H9 (cell line): ENCODE measurements at regions not wholly inside any gene's neighbourhood (a gene's known extent, or its start where the extent isn't known, plus 50 kb on each side); places are given as distances from the start of the nearest gene placed in this dataset.

ENCODE experiments used
- DNase-seq: peaks from one replicate; pipeline ENCODE4 v3.0.0-alpha.2; 2017
- H2AFZ ChIP-seq: one replicate; pipeline ENCODE4 v1.6.1; 2013; ENCODE audit warnings: mild to moderate bottlenecking, low read length, control low read depth, moderate library complexity
- H2AK5ac ChIP-seq: 2 replicates; pipeline ENCODE4 v1.6.1; 2013; ENCODE audit warnings: low read length, control low read depth, mixed read lengths; ENCODE audit not compliant: insufficient read length
- H2BK120ac ChIP-seq: one replicate; pipeline ENCODE4 v1.6.1; 2013; ENCODE audit warnings: low read depth, mild to moderate bottlenecking, low read length, control low read depth, inconsistent platforms; ENCODE audit not compliant: poor library complexity, severe bottlenecking
- H2BK12ac ChIP-seq: 2 replicates; pipeline ENCODE4 v1.6.1; 2013; ENCODE audit warnings: low read length, control low read depth, mixed read lengths, low read depth; ENCODE audit not compliant: insufficient read length
- H2BK15ac ChIP-seq: 2 replicates; pipeline ENCODE4 v1.6.1; 2013; ENCODE audit warnings: low read depth, low read length, control low read depth
- H2BK20ac ChIP-seq: one replicate; pipeline ENCODE4 v1.6.1; 2013; ENCODE audit warnings: low read depth, mild to moderate bottlenecking, low read length, control low read depth, inconsistent platforms; ENCODE audit not compliant: poor library complexity, severe bottlenecking
- H2BK5ac ChIP-seq: 2 replicates; pipeline ENCODE4 v1.6.1; 2013; ENCODE audit warnings: low read length, control low read depth, mixed read lengths; ENCODE audit not compliant: insufficient read length
- H3K14ac ChIP-seq: 2 replicates; pipeline ENCODE4 v1.6.1; 2013; ENCODE audit warnings: low read length, control low read depth; ENCODE audit not compliant: insufficient read depth
- H3K18ac ChIP-seq: 2 replicates; pipeline ENCODE4 v1.6.1; 2013; ENCODE audit warnings: low read depth, mild to moderate bottlenecking, mixed read lengths, low read length, control low read depth; ENCODE audit not compliant: insufficient read length
- H3K23ac ChIP-seq: 2 replicates; pipeline ENCODE4 v1.6.1; 2013; ENCODE audit warnings: low read length, control low read depth, mixed read lengths, low read depth; ENCODE audit not compliant: insufficient read length
- H3K23me2 ChIP-seq: 2 replicates; pipeline ENCODE4 v1.6.1; 2013; ENCODE audit warnings: low read depth, mild to moderate bottlenecking, mixed read lengths, low read length, control low read depth; ENCODE audit not compliant: insufficient read length, poor library complexity, severe bottlenecking
- H3K27ac ChIP-seq: 2 replicates; pipeline ENCODE4 v1.5.1; 2013; ENCODE audit warnings: low read length, control low read depth, mixed read lengths, low read depth; ENCODE audit not compliant: insufficient read length
- H3K27me3 ChIP-seq: 2 replicates; pipeline ENCODE4 v1.6.1; 2013; ENCODE audit warnings: low read length, control low read depth, inconsistent platforms; ENCODE audit not compliant: insufficient read depth
- H3K4ac ChIP-seq: 2 replicates; pipeline ENCODE4 v1.6.1; 2013; ENCODE audit warnings: low read depth, mild to moderate bottlenecking, control low read depth, inconsistent platforms, low read length, moderate library complexity
- H3K4me1 ChIP-seq: 2 replicates; pipeline ENCODE4 v1.6.1; 2013; ENCODE audit warnings: low read length, control low read depth, inconsistent platforms; ENCODE audit not compliant: insufficient read depth
- H3K4me2 ChIP-seq: 2 replicates; pipeline ENCODE4 v1.6.1; 2013; ENCODE audit warnings: low read length, control low read depth, mixed read lengths; ENCODE audit not compliant: insufficient read length, insufficient read depth
- H3K56ac ChIP-seq: 2 replicates; pipeline ENCODE4 v1.6.1; 2013; ENCODE audit warnings: low read depth, mild to moderate bottlenecking, mixed read lengths, low read length, control low read depth; ENCODE audit not compliant: insufficient read length
- H3K79me1 ChIP-seq: 2 replicates; pipeline ENCODE4 v1.6.1; 2013; ENCODE audit warnings: low read depth, mild to moderate bottlenecking, moderate library complexity, low read length, control low read depth, inconsistent platforms; ENCODE audit not compliant: insufficient read depth, poor library complexity, severe bottlenecking
- H3K79me2 ChIP-seq: 2 replicates; pipeline ENCODE4 v1.6.1; 2013; ENCODE audit warnings: low read length, control low read depth, inconsistent platforms; ENCODE audit not compliant: insufficient read depth
- H3K9ac ChIP-seq: 2 replicates; pipeline ENCODE4 v1.6.1; 2013; ENCODE audit warnings: low read length, control low read depth, mixed read lengths; ENCODE audit not compliant: insufficient read length; ENCODE audit errors: extremely low read depth
- H3K9me3 ChIP-seq: one replicate; pipeline ENCODE4 v1.6.1; 2013; ENCODE audit warnings: low read depth, low read length, inconsistent platforms; ENCODE audit not compliant: control insufficient read depth
- H3T11ph ChIP-seq: one replicate; pipeline ENCODE4 v1.6.1; 2013; ENCODE audit warnings: mild to moderate bottlenecking, low read length, control low read depth, inconsistent platforms
- H4K20me1 ChIP-seq: one replicate; pipeline ENCODE4 v1.6.1; 2013; ENCODE audit not compliant: control insufficient read depth, insufficient read length, insufficient read depth
- H4K5ac ChIP-seq: 2 replicates; pipeline ENCODE4 v1.6.1; 2013; ENCODE audit warnings: low read depth, mild to moderate bottlenecking, mixed read lengths, low read length, control low read depth; ENCODE audit not compliant: insufficient read length
- H4K8ac ChIP-seq: replicated peaks from 2 replicates; pipeline ENCODE4 v1.6.1; 2013; ENCODE audit warnings: low read length, control low read depth, mixed read lengths, low read depth; ENCODE audit not compliant: insufficient read length
- H4K91ac ChIP-seq: 2 replicates; pipeline ENCODE4 v1.6.1; 2013; ENCODE audit warnings: low read depth, mild to moderate bottlenecking, moderate library complexity, mixed read lengths, low read length, control low read depth; ENCODE audit not compliant: insufficient read length
- H3K27ac Mint-ChIP-seq, 3 experiments: 2 replicates in 2 of 3; 3 replicates in 1 of 3; pipeline ENCODE4 v1.8.0; 2020 to 2021; ENCODE audit warnings: mixed read lengths in 3 of 3, mild to moderate bottlenecking in 1 of 3, moderate library complexity in 1 of 3
- H3K27me3 Mint-ChIP-seq: 2 replicates; pipeline ENCODE4 v1.8.0; 2021; ENCODE audit warnings: low read depth, mild to moderate bottlenecking, moderate library complexity, mixed read lengths
- H3K36me3 Mint-ChIP-seq, 3 experiments: 2 replicates in 2 of 3; 3 replicates in 1 of 3; pipeline ENCODE4 v1.8.0; 2020 to 2021; ENCODE audit warnings: low read depth in 3 of 3, mixed read lengths in 3 of 3; ENCODE audit not compliant: insufficient read depth in 1 of 3
- H3K4me1 Mint-ChIP-seq, 2 experiments: 2 replicates each; pipeline ENCODE4 v1.8.0; 2020; ENCODE audit warnings: mixed read lengths in 2 of 2
- H3K4me3 Mint-ChIP-seq, 2 experiments: 2 replicates in 1 of 2; 3 replicates in 1 of 2; pipeline ENCODE4 v1.8.0; 2020 to 2021; ENCODE audit warnings: mild to moderate bottlenecking in 2 of 2, mixed read lengths in 2 of 2, moderate library complexity in 1 of 2
- H3K9me3 Mint-ChIP-seq, 2 experiments: 2 replicates in 1 of 2; 3 replicates in 1 of 2; pipeline ENCODE4 v1.8.0; 2020; ENCODE audit warnings: mild to moderate bottlenecking in 2 of 2, mixed read lengths in 2 of 2, moderate library complexity in 1 of 2
- CTCF ChIP-seq: fragments of 200-600 bp; sonication (generic); conservative IDR thresholded peaks from 3 replicates; pipeline ENCODE4 v1.8.0; 2021; ENCODE audit warnings: antibody characterized with exemption, mild to moderate bottlenecking
- WGBS: extraction: QIAGEN DNeasy Blood & Tissue Kit; methylation state at CpG from one replicate; pipeline ENCODE4 v1.1.7; 2013; ENCODE audit warnings: missing lambda C conversion rate, low lambda C conversion rate, mixed read lengths; ENCODE audit not compliant: insufficient read length; ENCODE audit errors: extremely low coverage; 5-methylcytosine and 5-hydroxymethylcytosine counted together

GRCh38 chr2:187949859-187950258 is 341.8 kb upstream of the GULP1 start:
- no peak overlapping the region for H3K27ac Mint-ChIP-seq
- WGBS, result no CpG with 5 or more reads among the region's 3 CpGs
- no peak overlapping the region for H3K14ac ChIP-seq

More at GRCh38 chr2:187949859-187950258, 341.8 kb upstream of the GULP1 start:
- Histone ChIP-seq H3K18ac (no peak overlapping the region), H3K4me2 (no peak overlapping the region), H3K23me2 (no peaks in the 10 kb centered on the region), H3K79me1 (no peaks in the 10 kb centered on the region), H4K8ac (no peak overlapping the region), H3K9ac (no peak overlapping the region), H4K20me1 (no peaks in the 10 kb centered on the region), H3K79me2 (no peaks in the 10 kb centered on the region), H3K4me1 (no peaks in the 10 kb centered on the region), H2AK5ac (no peak overlapping the region), H2BK5ac (no peak overlapping the region), H2BK20ac (no peak overlapping the region), H2BK12ac (no peak overlapping the region), H4K91ac (no peak overlapping the region), H2AFZ (no peak overlapping the region), H4K5ac (no peak overlapping the region), H3K56ac (no peak overlapping the region), H3K27ac (no peak overlapping the region), H2BK15ac (no peak overlapping the region), H2BK120ac (no peak overlapping the region), H3K9me3 (no peaks in the 10 kb centered on the region), H3K4ac (no peak overlapping the region), H3T11ph (no peak overlapping the region), H3K27me3 (no peaks in the 10 kb centered on the region), H3K23ac (no peak overlapping the region)
- no peak overlapping the region for H3K4me3 Mint-ChIP-seq
- H3K4me1 Mint-ChIP-seq, result peaks cover 0 to 5% of the 10 kb centered on the region in 2 experiments; a peak in 2 of 4 replicates
- no peaks in the 10 kb centered on the region for H3K27me3 Mint-ChIP-seq
- no peak for DNase-seq
- no peak for TF ChIP-seq CTCF
- peaks cover 19 to 22% (median 19%) of the 10 kb centered on the region in 3 experiments for H3K36me3 Mint-ChIP-seq
- H3K9me3 Mint-ChIP-seq, result peaks cover 17 to 23% of the 10 kb centered on the region in 2 experiments
